B cell (primary cell): ENCODE measurements at regions not wholly inside any gene's neighbourhood (a gene's known extent, or its start where the extent isn't known, plus 50 kb on each side); places are given as distances from the start of the nearest gene placed in this dataset.

Source experiments
- EZH2 ChIP-seq: IDR thresholded peaks from 2 replicates; pipeline ENCODE4 v1.6.1; 2012; ENCODE audit warnings: borderline replicate concordance, low read depth, mild to moderate bottlenecking, moderate library complexity, low read length; ENCODE audit not compliant: insufficient read depth, poor library complexity, severe bottlenecking
- TF ChIP-seq, protein P1 (sequence below): fragments of 200-600 bp; IDR thresholded peaks from one replicate; pipeline ENCODE4 v1.8.0; 2022; ENCODE audit warnings: antibody characterized with exemption, mild to moderate bottlenecking

DNA sequence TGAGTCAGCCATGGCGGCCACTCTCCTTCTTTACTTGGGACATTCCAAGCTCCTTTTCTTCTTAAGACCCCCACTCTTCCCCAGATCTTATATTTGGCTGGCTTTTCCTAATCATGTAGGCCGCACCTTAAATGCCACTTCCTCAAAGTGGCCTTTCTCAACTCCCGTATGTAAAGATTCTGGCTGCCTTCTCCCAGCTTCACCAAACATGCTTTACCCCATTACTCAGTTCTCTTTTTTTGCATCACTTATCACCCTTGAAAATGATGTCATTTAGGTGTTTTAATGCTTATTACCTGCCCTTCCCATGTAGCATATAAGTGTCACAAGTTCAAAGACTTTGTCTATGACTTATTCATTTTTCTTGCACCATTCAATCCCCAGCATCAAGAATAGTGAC, 810.1 kb upstream of the CELF2 start:
- TF ChIP-seq, protein P1, sequence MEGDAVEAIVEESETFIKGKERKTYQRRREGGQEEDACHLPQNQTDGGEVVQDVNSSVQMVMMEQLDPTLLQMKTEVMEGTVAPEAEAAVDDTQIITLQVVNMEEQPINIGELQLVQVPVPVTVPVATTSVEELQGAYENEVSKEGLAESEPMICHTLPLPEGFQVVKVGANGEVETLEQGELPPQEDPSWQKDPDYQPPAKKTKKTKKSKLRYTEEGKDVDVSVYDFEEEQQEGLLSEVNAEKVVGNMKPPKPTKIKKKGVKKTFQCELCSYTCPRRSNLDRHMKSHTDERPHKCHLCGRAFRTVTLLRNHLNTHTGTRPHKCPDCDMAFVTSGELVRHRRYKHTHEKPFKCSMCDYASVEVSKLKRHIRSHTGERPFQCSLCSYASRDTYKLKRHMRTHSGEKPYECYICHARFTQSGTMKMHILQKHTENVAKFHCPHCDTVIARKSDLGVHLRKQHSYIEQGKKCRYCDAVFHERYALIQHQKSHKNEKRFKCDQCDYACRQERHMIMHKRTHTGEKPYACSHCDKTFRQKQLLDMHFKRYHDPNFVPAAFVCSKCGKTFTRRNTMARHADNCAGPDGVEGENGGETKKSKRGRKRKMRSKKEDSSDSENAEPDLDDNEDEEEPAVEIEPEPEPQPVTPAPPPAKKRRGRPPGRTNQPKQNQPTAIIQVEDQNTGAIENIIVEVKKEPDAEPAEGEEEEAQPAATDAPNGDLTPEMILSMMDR, result no peak
- no peak for TF ChIP-seq EZH2
